MCF 10A (cell line): ENCODE measurements at regions not wholly inside any gene's neighbourhood (a gene's known extent, or its start where the extent isn't known, plus 50 kb on each side); places are given as distances from the start of the nearest gene placed in this dataset.
A peak's percentile ranks its signal among the peaks of the same experiment; 100 is the strongest.

Experiments used
- BruUV-seq: library from RNA; stranded (reverse); fragments of 400-500 nt; replicated peaks from 2 replicates; lab custom pipeline; 2021; lab: Mats Ljungman, UMichigan
- CTCF ChIA-PET: fragments of 300-600 bp; sonication (Branson Sonifier 250); formaldehyde crosslinking; extraction: SDS; loops from one replicate; lab custom pipeline; 2021; ENCODE audit warnings: antibody characterized with exemption, inconsistent platforms; lab: Yijun Ruan, JAX
- POLR2A ChIA-PET: fragments of 300-600, 350-650 bp; sonication (Branson Sonifier 250); formaldehyde crosslinking; extraction: SDS; loops from one replicate; lab custom pipeline; 2020; ENCODE audit warnings: antibody characterized with exemption, inconsistent platforms; lab: Yijun Ruan, JAX
- DNase-seq: peaks from one replicate; pipeline ENCODE4 v3.0.0-alpha.2; 2018; ENCODE audit not compliant: unreplicated experiment
- H3K27ac Mint-ChIP-seq: one replicate; pipeline ENCODE4 v1.8.0; 2022; ENCODE audit warnings: mild to moderate bottlenecking, low read depth, mixed read lengths; ENCODE audit not compliant: unreplicated experiment
- H3K27me3 Mint-ChIP-seq: one replicate; pipeline ENCODE4 v1.8.0; 2022; ENCODE audit warnings: mixed read lengths; ENCODE audit not compliant: insufficient read depth, unreplicated experiment
- H3K36me3 Mint-ChIP-seq: one replicate; pipeline ENCODE4 v1.8.0; 2022; ENCODE audit warnings: mild to moderate bottlenecking, moderate library complexity, mixed read lengths; ENCODE audit not compliant: insufficient read depth, unreplicated experiment
- H3K4me1 Mint-ChIP-seq: one replicate; pipeline ENCODE4 v1.8.0; 2022; ENCODE audit warnings: mixed read lengths; ENCODE audit not compliant: insufficient read depth, unreplicated experiment
- H3K4me3 Mint-ChIP-seq: one replicate; pipeline ENCODE4 v1.8.0; 2022; ENCODE audit warnings: mild to moderate bottlenecking, moderate library complexity, mixed read lengths; ENCODE audit not compliant: unreplicated experiment
- H3K9me3 Mint-ChIP-seq: one replicate; pipeline ENCODE4 v1.8.0; 2022; ENCODE audit warnings: mixed read lengths; ENCODE audit not compliant: unreplicated experiment
- intact Hi-C: fragments of 100-400 bp; cut with micrococcal nuclease; formaldehyde crosslinking; loops from 2 replicates; pipeline ENCODE4 v1.14.1; 2022
- TF ChIP-seq, protein P1 (sequence below): fragments of 200-600 bp; IDR thresholded peaks from one replicate; pipeline ENCODE4 v1.8.0; 2022; ENCODE audit warnings: antibody characterized with exemption, mild to moderate bottlenecking; ENCODE audit not compliant: unreplicated experiment

DNA sequence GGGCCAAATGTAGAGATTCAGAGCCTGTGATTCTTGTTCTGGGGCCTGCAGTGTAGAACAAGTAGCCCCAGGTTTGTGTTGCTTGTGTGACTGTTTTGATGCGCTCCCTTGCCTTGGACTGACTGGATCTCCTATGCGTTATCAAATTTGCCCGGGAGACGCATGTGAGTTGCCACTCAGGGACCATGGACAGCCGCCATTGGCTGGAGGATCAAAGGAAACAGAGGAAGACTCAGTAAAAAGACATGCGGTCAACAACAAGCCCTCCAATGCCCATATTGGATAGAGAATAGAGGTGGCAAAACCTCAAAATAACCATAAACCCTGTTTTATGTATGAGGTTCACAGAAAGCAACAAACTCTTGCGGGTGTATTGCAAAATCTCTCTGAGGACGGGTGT, 327.5 kb upstream of the IGFBP7 start:
- no peak for DNase-seq
- ChIA-PET POLR2A (no interaction called here), CTCF (no interaction called here)
- Mint-ChIP-seq H3K4me1 (no peaks in the 10 kb centered on the region), H3K4me3 (no peak overlapping the region), H3K36me3 (peaks cover 5% of the 10 kb centered on the region), H3K27me3 (no peaks in the 10 kb centered on the region), H3K9me3 (no peaks in the 10 kb centered on the region), H3K27ac (no peak overlapping the region)
- intact Hi-C loops: no loop called here
- BruUV-seq: no TSS peak
- TF ChIP-seq, protein P1, sequence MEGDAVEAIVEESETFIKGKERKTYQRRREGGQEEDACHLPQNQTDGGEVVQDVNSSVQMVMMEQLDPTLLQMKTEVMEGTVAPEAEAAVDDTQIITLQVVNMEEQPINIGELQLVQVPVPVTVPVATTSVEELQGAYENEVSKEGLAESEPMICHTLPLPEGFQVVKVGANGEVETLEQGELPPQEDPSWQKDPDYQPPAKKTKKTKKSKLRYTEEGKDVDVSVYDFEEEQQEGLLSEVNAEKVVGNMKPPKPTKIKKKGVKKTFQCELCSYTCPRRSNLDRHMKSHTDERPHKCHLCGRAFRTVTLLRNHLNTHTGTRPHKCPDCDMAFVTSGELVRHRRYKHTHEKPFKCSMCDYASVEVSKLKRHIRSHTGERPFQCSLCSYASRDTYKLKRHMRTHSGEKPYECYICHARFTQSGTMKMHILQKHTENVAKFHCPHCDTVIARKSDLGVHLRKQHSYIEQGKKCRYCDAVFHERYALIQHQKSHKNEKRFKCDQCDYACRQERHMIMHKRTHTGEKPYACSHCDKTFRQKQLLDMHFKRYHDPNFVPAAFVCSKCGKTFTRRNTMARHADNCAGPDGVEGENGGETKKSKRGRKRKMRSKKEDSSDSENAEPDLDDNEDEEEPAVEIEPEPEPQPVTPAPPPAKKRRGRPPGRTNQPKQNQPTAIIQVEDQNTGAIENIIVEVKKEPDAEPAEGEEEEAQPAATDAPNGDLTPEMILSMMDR: no peak

DNA sequence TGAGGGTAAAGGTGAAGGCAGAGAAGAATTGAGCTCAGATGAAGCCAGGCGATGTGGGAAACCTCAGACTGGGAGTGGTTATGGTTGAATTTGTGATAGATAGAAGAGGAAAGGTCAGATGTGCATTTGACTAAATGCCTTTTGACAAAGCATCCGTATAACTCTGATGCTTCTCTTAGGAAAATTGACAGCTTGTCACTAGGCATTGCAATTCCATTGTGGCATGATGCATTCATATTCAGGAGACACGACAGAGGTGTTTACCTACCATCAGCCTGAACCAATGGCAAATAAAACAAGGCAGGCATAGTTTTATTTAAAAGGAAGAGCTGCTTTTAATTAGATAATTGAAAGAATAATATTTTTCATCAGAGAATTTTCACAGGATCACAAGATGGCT, 325.1 kb upstream of the IGFBP7 start:
- BruUV-seq: no TSS peak

DNA sequence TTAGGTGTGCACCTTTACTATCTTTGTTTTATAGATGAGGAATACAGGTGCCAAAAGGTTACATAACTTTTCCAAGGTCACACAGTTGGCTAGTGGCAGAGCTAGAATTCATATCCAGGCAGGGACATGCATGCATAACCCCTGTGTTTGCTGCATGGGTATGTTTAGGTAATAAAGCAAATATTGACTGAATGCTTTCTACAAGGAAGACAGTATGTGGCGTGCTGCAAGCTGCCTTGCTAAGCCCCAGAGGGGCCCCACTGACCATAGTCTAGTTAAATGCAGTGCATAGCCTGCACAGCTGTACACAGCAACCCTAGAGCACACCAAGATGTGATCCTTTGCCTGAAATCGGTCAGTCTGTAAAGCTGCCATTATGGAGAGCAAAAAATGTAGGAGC, 320.5 kb upstream of the IGFBP7 start:
- ChIA-PET POLR2A (no interaction called here), CTCF (interaction anchor here (1.4 to 9.0 kb wide), 3 partner anchors 11 to 267 kb away, joined by 13 to 55 read pairs (median 16); no protein-coding TSS in a partner anchor)
- intact Hi-C loops: no loop called here
- Mint-ChIP-seq H3K4me1 (no peaks in the 10 kb centered on the region), H3K4me3 (no peak overlapping the region), H3K27me3 (no peaks in the 10 kb centered on the region), H3K27ac (no peak overlapping the region), H3K9me3 (no peaks in the 10 kb centered on the region), H3K36me3 (no peaks in the 10 kb centered on the region)
- no TSS peak for BruUV-seq
- TF ChIP-seq, protein P1: no peak
- DNase-seq: no peak

More for the DNA sequence above, 325.1 kb upstream of the IGFBP7 start:
- ChIA-PET POLR2A (no interaction called here), CTCF (interaction anchor here (0.7 to 3.9 kb wide), 4 partner anchors 9 to 1403 kb away, joined by 5 to 35 read pairs (median 12); no protein-coding TSS in a partner anchor)
- no peak for DNase-seq
- intact Hi-C loops: no loop called here
- no peak overlapping the region for H3K4me3 Mint-ChIP-seq
- H3K27me3 Mint-ChIP-seq: no peaks in the 10 kb centered on the region
- no peaks in the 10 kb centered on the region for H3K36me3 Mint-ChIP-seq
- no peak overlapping the region for H3K27ac Mint-ChIP-seq
- H3K9me3 Mint-ChIP-seq: no peaks in the 10 kb centered on the region
- no peaks in the 10 kb centered on the region for H3K4me1 Mint-ChIP-seq
- TF ChIP-seq, protein P1: no peak

DNA sequence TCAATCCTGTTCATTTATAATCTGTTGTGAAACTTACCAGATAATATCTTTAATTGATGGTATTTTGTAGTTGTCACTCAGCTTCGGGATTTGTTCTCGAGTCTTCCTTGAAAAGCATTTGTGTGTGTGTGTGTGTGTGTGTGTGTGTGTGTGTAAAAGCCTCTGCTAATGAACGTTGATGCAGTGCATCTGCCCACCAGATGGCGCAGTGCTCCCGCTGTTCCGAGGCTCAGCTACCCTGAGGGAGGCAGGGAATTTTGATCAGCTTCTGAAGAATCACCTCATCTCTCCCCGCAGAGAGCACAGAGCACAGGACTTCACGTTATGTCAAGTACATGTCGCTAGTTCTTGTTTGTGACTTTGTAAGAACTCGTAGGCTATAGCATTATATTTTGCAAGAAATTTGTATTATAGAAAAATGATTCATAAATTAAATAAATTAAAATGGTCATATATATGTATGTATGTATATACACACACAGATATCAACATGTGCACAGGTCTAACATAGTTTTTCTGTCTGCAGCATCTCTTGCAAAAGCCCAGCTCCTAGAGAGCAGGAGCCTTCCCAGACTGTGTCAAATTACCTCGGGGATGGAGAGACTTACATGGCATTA, 316.7 kb upstream of the IGFBP7 start:
- H3K4me3 Mint-ChIP-seq: no peak overlapping the region
- H3K27ac Mint-ChIP-seq: no peak overlapping the region
- CTCF ChIA-PET: interaction anchor here (0.5 to 9.0 kb wide), 48 partner anchors 8 to 1947 kb away, joined by 3 to 172 read pairs (median 3); no protein-coding TSS in a partner anchor
- H3K36me3 Mint-ChIP-seq: no peaks in the 10 kb centered on the region
- intact Hi-C loops: loop anchor here (5.0 kb wide), 1 partner anchor 390 kb away; no protein-coding TSS in a partner anchor
- peak; percentile 78 for DNase-seq
- TF ChIP-seq, protein P1: peak; percentile 61
- H3K9me3 Mint-ChIP-seq: no peaks in the 10 kb centered on the region
- POLR2A ChIA-PET: interaction anchor here (0.6 to 1.3 kb wide), 7 partner anchors 15 to 922 kb away, joined by 3 to 4 read pairs (median 3); no protein-coding TSS in a partner anchor
- no TSS peak for BruUV-seq
- H3K4me1 Mint-ChIP-seq: peaks cover 20% of the 10 kb centered on the region
- H3K27me3 Mint-ChIP-seq: no peaks in the 10 kb centered on the region
